OCI-LY3 (cell line): ENCODE measurements at regions not wholly inside any gene's neighbourhood (a gene's known extent, or its start where the extent isn't known, plus 50 kb on each side); places are given as distances from the start of the nearest gene placed in this dataset.

ENCODE experiments used
- EZH2phosphoT487 ChIP-seq: fragments of 200-600 bp; shearing (Covaris generic); IDR thresholded peaks from 2 replicates; pipeline ENCODE4 v1.6.1; 2018; ENCODE audit warnings: antibody characterized with exemption, mixed run types, low read depth
- TF ChIP-seq, protein P1 (sequence below): fragments of 200-600, 300-600 bp; sonication (generic); IDR thresholded peaks from 2 replicates; pipeline ENCODE4 v1.5.1; 2014; ENCODE audit warnings: antibody characterized with exemption, low read length, low read depth

DNA sequence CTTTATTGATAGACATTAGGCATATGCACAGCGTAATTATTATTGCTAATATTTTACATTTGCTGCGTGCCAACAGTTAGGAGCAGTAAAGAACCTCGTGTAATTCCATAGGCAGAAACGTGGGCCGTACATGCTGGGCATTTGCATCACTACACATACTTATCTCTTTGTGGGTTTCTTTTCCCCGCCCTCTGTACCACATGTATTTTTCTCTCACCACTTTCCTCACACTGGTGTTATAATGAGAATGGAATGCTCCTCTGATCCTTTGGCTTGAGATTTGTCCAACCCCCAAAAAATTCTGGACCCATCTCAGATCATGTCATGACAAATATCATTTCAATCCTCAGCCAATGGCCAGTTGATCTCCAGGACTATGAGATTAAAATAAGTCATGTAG lies 1952.6 kb upstream of the WWC1 start:
- TF ChIP-seq, protein P1, sequence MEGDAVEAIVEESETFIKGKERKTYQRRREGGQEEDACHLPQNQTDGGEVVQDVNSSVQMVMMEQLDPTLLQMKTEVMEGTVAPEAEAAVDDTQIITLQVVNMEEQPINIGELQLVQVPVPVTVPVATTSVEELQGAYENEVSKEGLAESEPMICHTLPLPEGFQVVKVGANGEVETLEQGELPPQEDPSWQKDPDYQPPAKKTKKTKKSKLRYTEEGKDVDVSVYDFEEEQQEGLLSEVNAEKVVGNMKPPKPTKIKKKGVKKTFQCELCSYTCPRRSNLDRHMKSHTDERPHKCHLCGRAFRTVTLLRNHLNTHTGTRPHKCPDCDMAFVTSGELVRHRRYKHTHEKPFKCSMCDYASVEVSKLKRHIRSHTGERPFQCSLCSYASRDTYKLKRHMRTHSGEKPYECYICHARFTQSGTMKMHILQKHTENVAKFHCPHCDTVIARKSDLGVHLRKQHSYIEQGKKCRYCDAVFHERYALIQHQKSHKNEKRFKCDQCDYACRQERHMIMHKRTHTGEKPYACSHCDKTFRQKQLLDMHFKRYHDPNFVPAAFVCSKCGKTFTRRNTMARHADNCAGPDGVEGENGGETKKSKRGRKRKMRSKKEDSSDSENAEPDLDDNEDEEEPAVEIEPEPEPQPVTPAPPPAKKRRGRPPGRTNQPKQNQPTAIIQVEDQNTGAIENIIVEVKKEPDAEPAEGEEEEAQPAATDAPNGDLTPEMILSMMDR, result no peak
- no peak for TF ChIP-seq EZH2phosphoT487
